ENCODE measurements at regions not wholly inside any gene's neighbourhood (a gene's known extent, or its start where the extent isn't known, plus 50 kb on each side); places are given as distances from the start of the nearest gene placed in this dataset.

DNA sequence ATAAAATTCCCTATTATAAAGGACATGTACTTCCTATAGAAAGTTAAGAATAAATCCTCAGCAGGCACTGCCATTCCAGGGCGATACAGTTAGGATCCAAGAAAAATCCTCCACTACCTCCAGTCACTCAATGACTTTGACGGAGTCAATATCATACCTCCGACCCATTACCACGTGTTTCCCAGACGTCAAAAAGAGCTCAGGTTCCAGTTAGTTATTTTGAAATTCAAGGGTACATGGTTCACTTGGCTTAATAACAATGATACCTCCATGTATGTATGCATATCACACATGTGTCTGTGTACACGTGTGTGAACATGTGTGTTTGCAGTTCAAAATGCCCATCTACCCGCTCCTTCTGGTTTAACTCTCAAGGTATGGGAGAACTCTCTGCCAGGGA is 189.2 kb downstream of the SHANK2 start:
- Histone ChIP-seq H3K36me3 (no peaks in the 10 kb centered on the region), H3K4me3 (no peak overlapping the region), H3K4me1 (no peaks in the 10 kb centered on the region), H3K27ac (no peak overlapping the region), H3K9me3 (peaks cover 0 to under 1% (median 0%) of the 10 kb centered on the region in 8 donors), H3K27me3 (replicated peaks in 1 of 7) (peaks cover 0 to 39% (median 0%) of the 10 kb centered on the region in 7 donors)
- WGBS, 5 donors: 85 to 95% (median 87%) methylated on average over 7 of the region's 7 CpGs
- TF ChIP-seq CTCF (IDR thresholded peaks at IDR 0.05 in 8 of 11, conservative IDR thresholded peaks at IDR 0.05 in 3 of 11): no peak
- no peak for DNase-seq
- intact Hi-C loops (cut with DNase I; ENCODE audit: low total_unique reads): no loop called here

GRCh38 chr11:71062199-71062598 is 190.2 kb downstream of the SHANK2 start:
- peaks cover 0 to 39% (median 0%) of the 10 kb centered on the region in 7 donors for H3K27me3 ChIP-seq (replicated peaks in 1 of 7)
- no peaks in the 10 kb centered on the region for H3K9me3 ChIP-seq
- H3K27ac ChIP-seq: no peak overlapping the region
- H3K4me1 ChIP-seq: no peaks in the 10 kb centered on the region
- WGBS, 5 donors: 83 to 96% (median 88%) methylated on average over 3 of the region's 3 CpGs
- DNase-seq: no peak
- H3K4me3 ChIP-seq: no peak overlapping the region
- TF ChIP-seq POLR2A (IDR thresholded peaks at IDR 0.05) (no peak), CTCF (IDR thresholded peaks at IDR 0.05 in 8 of 11, conservative IDR thresholded peaks at IDR 0.05 in 3 of 11) (no peak), POLR2AphosphoS5 (IDR thresholded peaks at IDR 0.05) (no peak)
- H3K36me3 ChIP-seq: no peaks in the 10 kb centered on the region
- intact Hi-C loops (cut with DNase I; ENCODE audit: low total_unique reads): no loop called here

DNA sequence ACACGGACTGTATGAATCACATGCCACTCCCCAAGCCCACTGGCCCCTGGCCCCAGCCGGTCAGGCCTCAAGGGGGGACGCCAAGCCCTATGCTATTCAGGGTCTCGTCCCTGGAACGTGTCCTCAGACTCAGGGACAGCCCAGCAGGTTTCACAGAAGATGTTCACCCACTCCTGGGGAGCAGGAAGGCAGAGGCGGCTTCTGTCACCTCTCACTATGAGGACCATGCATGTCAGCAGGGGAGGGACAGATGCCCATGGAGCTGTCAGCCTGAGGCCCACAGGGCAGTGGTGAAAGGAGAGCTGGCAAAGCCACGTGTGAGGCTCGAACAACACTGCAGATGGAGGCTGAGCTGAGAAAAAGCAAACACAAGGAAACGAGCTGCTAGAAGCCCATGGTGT is 192.0 kb downstream of the SHANK2 start:
- Histone ChIP-seq H3K27me3 (replicated peaks in 1 of 7) (peaks cover 0 to 45% (median 0%) of the 10 kb centered on the region in 7 donors), H3K36me3 (no peaks in the 10 kb centered on the region), H3K4me3 (no peak overlapping the region), H3K27ac (no peak overlapping the region), H3K9me3 (no peaks in the 10 kb centered on the region), H3K4me1 (no peaks in the 10 kb centered on the region)
- 64 to 74% (median 70%) methylated on average over 7 to 9 of the region's 9 CpGs for WGBS, 5 donors
- TF ChIP-seq POLR2A (IDR thresholded peaks at IDR 0.05): no peak
- TF ChIP-seq POLR2AphosphoS5 (IDR thresholded peaks at IDR 0.05): no peak
- TF ChIP-seq CTCF (IDR thresholded peaks at IDR 0.05 in 8 of 11, conservative IDR thresholded peaks at IDR 0.05 in 3 of 11): no peak
- intact Hi-C loops (cut with DNase I; ENCODE audit: low total_unique reads): no loop called here
- no peak for DNase-seq

GRCh38 chr11:71059662-71060061 is 192.7 kb downstream of the SHANK2 start:
- TF ChIP-seq POLR2A (IDR thresholded peaks at IDR 0.05): no peak
- TF ChIP-seq POLR2AphosphoS5 (IDR thresholded peaks at IDR 0.05): no peak
- Histone ChIP-seq H3K27ac (no peak overlapping the region), H3K9me3 (no peaks in the 10 kb centered on the region), H3K27me3 (replicated peaks in 1 of 7) (peaks cover 0 to 40% (median 0%) of the 10 kb centered on the region in 7 donors), H3K4me1 (no peaks in the 10 kb centered on the region), H3K36me3 (no peaks in the 10 kb centered on the region), H3K4me3 (no peak overlapping the region)
- no peak for DNase-seq
- intact Hi-C loops (cut with DNase I; ENCODE audit: low total_unique reads): no loop called here
- WGBS, 5 donors: 82 to 94% (median 90%) methylated on average over 11 to 12 of the region's 12 CpGs

- Histone ChIP-seq H3K9me3 (no peaks in the 10 kb centered on the region), H3K36me3 (no peaks in the 10 kb centered on the region), H3K27ac (no peak overlapping the region), H3K27me3 (replicated peaks in 1 of 7) (peaks cover 0 to 12% (median 0%) of the 10 kb centered on the region in 7 donors), H3K4me3 (no peak overlapping the region), H3K4me1 (no peaks in the 10 kb centered on the region)
- intact Hi-C loops (cut with DNase I; ENCODE audit: low total_unique reads): no loop called here
- 79 to 90% (median 81%) methylated on average over 6 of the region's 6 CpGs for WGBS, 5 donors
- no peak for DNase-seq
- no peak for TF ChIP-seq POLR2AphosphoS5 (IDR thresholded peaks at IDR 0.05)
- no peak for TF ChIP-seq CTCF (IDR thresholded peaks at IDR 0.05 in 8 of 11, conservative IDR thresholded peaks at IDR 0.05 in 3 of 11)
- no peak for TF ChIP-seq POLR2A (IDR thresholded peaks at IDR 0.05)
Observed at GRCh38 chr11:71055925-71056324, 196.5 kb downstream of the SHANK2 start.
